GM10248 (cell line): ENCODE measurements at regions not wholly inside any gene's neighbourhood (a gene's known extent, or its start where the extent isn't known, plus 50 kb on each side); places are given as distances from the start of the nearest gene placed in this dataset.

Experiments used
- CTCF ChIA-PET: fragments of 300-600 bp; sonication (Branson Sonifier 250); formaldehyde crosslinking; extraction: SDS; loops from one replicate; lab custom pipeline; 2021; ENCODE audit warnings: antibody characterized with exemption; lab: Yijun Ruan, JAX
- POLR2A ChIA-PET: fragments of 350-650 bp; sonication (Branson Sonifier 250); formaldehyde crosslinking; extraction: SDS; loops from one replicate; lab custom pipeline; 2020; ENCODE audit warnings: antibody characterized with exemption; lab: Yijun Ruan, JAX
- DNase-seq: peaks from one replicate; pipeline ENCODE4 v3.0.0; 2012; ENCODE audit errors: extremely low spot score
- CTCF ChIP-seq: IDR thresholded peaks from 2 replicates; pipeline ENCODE4 v1.5.1; 2012; ENCODE audit warnings: mild to moderate bottlenecking, low read depth; ENCODE audit errors: extremely low read depth, missing control alignments, control extremely low read depth

- ChIA-PET POLR2A (no interaction called here), CTCF (interaction anchor here (1.2 to 4.2 kb wide), 12 partner anchors 8 to 1034 kb away, joined by 3 to 29 read pairs (median 4); no protein-coding TSS in a partner anchor)
- DNase-seq = peak; percentile 10
- TF ChIP-seq CTCF = peak; percentile 55
Observed at GRCh38 chr5:145237843-145238242, 597.3 kb downstream of the PRELID2 start.

- no peak for DNase-seq
- TF ChIP-seq CTCF = no peak
- CTCF ChIA-PET = interaction anchor here (1.2 to 4.2 kb wide), 7 partner anchors 9 to 1033 kb away, joined by 3 to 29 read pairs (median 6); no protein-coding TSS in a partner anchor
- POLR2A ChIA-PET = no interaction called here
Observed at GRCh38 chr5:145236983-145237382, 598.2 kb downstream of the PRELID2 start.

- POLR2A ChIA-PET = no interaction called here
- CTCF ChIA-PET = interaction anchor here (1.3 to 4.2 kb wide), 4 partner anchors 10 to 1032 kb away, joined by 4 to 29 read pairs (median 10); no protein-coding TSS in a partner anchor
Observed at GRCh38 chr5:145236127-145236526, 599.0 kb downstream of the PRELID2 start.

GRCh38 chr5:145233461-145233860 lies 601.7 kb downstream of the PRELID2 start:
- TF ChIP-seq CTCF = no peak
- no peak for DNase-seq
- ChIA-PET CTCF (no interaction called here), POLR2A (no interaction called here)

More at GRCh38 chr5:145236127-145236526, 599.0 kb downstream of the PRELID2 start:
- no peak for TF ChIP-seq CTCF
- no peak for DNase-seq

GRCh38 chr5:145230781-145231180 lies 604.4 kb downstream of the PRELID2 start:
- DNase-seq = no peak
- POLR2A ChIA-PET = no interaction called here
- TF ChIP-seq CTCF = no peak
- CTCF ChIA-PET = no interaction called here

GRCh38 chr5:145228564-145228963 lies 606.6 kb downstream of the PRELID2 start:
- CTCF ChIA-PET = interaction anchor here (1.0 to 2.0 kb wide), 3 partner anchors 9 to 17 kb away, joined by 3 to 11 read pairs (median 4); no protein-coding TSS in a partner anchor
- POLR2A ChIA-PET = no interaction called here
- no peak for DNase-seq
- TF ChIP-seq CTCF = no peak
